Uterus (tissue), 2 donors: ENCODE measurements at regions not wholly inside any gene's neighbourhood (a gene's known extent, or its start where the extent isn't known, plus 50 kb on each side); places are given as distances from the start of the nearest gene placed in this dataset.

Experiments
- CTCF ChIP-seq, 4 experiments: fragments of 200-600 bp in 2 of 4; fragments of 450-650 bp in 2 of 4; sonication (generic) in 2 of 4; IDR thresholded peaks; one replicate each; pipeline ENCODE4 v1.5.1; 2016 to 2019; ENCODE audit warnings: antibody characterized with exemption in 4 of 4, mild to moderate bottlenecking in 2 of 4, moderate library complexity in 1 of 4
- POLR2A ChIP-seq, 2 donors: fragments of 450-650 bp; IDR thresholded peaks; one replicate each; pipeline ENCODE4 v1.6.1; 2016; ENCODE audit warnings: antibody characterized with exemption in 2 of 2, mild to moderate bottlenecking in 1 of 2, moderate library complexity in 1 of 2

- TF ChIP-seq POLR2A (IDR thresholded peaks at IDR 0.05): no peak
- no peak for TF ChIP-seq CTCF (IDR thresholded peaks at IDR 0.05)
These were observed 354.2 kb upstream of the ATP2B1 start for GRCh38 chr12:90062799-90063198.
